WI38 (cell line): ENCODE measurements at regions not wholly inside any gene's neighbourhood (a gene's known extent, or its start where the extent isn't known, plus 50 kb on each side); places are given as distances from the start of the nearest gene placed in this dataset.
"Not testable (repeated sequence)": the region's sequence is repeated elsewhere in the genome, so short reads cannot be mapped to it uniquely, and the experiment has no call there.

ENCODE experiments used
- H3K4me3 ChIP-seq: 2 replicates; pipeline ENCODE4 v1.5.1; 2011; ENCODE audit warnings: low read depth, mild to moderate bottlenecking, control low read depth, low read length
- TF ChIP-seq, protein P1 (sequence below): IDR thresholded peaks from 2 replicates; pipeline ENCODE4 v1.5.1; 2012; ENCODE audit warnings: low read depth, mild to moderate bottlenecking, control low read depth, low read length

DNA sequence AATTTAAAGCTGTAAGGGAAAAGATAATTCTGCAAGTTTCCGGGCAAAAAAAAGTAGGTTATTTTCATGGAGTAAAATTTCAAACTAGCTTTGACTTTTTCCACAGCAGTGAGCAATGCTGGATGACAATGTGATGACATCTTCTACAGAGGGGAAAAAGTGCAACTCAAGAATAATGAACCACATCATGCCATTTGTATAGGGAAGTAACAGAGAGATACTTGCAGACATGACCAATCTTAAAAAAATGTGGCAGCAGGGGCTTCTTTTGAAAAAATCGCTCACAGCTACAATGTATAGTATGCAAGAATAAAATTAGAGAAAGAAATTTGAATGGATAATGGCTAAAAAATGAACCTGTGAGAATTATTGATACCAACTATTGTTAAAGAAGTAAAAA, 115.5 kb downstream of the DHRS2 start:
- TF ChIP-seq, protein P1, sequence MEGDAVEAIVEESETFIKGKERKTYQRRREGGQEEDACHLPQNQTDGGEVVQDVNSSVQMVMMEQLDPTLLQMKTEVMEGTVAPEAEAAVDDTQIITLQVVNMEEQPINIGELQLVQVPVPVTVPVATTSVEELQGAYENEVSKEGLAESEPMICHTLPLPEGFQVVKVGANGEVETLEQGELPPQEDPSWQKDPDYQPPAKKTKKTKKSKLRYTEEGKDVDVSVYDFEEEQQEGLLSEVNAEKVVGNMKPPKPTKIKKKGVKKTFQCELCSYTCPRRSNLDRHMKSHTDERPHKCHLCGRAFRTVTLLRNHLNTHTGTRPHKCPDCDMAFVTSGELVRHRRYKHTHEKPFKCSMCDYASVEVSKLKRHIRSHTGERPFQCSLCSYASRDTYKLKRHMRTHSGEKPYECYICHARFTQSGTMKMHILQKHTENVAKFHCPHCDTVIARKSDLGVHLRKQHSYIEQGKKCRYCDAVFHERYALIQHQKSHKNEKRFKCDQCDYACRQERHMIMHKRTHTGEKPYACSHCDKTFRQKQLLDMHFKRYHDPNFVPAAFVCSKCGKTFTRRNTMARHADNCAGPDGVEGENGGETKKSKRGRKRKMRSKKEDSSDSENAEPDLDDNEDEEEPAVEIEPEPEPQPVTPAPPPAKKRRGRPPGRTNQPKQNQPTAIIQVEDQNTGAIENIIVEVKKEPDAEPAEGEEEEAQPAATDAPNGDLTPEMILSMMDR = no peak
- no peak overlapping the region for H3K4me3 ChIP-seq

DNA sequence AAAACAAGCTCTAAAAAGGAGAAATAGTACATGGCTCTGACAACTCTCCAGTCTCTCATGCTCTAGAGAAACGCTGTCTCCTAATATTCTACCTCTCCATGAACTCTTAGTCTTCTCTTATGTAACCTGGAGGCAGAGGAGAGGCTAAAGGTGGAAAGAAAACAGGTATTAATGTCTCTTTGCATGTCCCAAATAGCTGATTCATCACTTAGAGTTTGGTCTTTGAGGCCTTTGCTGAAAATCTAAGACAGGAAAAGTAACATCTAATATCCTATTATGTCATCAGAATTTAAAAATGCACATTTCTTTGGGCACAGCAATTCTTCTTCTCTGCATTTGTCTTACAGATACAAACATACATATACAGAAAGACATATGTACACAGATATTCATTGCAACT, 127.2 kb downstream of the DHRS2 start:
- TF ChIP-seq, protein P1 = no peak
- no peak overlapping the region for H3K4me3 ChIP-seq

DNA sequence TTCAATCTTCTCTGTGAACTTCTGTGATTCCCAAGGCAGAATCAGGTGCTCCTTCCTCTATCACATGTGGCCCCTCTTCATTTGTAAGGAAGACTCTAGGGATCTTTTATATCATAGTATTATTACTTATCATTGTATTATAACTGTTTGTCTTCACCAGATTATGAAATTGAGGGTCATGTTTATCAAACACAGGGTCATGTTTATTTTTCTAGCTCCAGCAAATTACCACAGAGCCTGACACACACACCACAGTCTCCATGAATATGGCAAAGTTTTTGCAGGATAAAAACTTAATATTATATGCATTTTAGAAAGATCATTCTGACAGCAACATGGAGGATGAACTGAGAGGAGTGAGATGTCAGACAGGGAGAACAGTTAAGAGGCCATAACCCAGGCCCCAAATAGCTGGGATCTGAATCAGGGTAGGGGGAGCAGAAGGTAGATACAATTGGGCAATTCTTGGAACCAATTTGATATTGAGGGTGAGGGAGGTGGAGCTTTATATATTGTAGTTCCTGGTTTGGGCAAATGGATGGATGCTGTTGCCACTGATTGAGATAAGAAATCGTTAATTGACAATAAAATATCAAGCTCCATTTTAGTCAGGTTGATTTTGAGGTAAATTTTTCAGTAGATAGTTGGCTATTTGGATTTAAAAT, 130.7 kb downstream of the DHRS2 start:
- no peak overlapping the region for H3K4me3 ChIP-seq
- TF ChIP-seq, protein P1 = no peak

DNA sequence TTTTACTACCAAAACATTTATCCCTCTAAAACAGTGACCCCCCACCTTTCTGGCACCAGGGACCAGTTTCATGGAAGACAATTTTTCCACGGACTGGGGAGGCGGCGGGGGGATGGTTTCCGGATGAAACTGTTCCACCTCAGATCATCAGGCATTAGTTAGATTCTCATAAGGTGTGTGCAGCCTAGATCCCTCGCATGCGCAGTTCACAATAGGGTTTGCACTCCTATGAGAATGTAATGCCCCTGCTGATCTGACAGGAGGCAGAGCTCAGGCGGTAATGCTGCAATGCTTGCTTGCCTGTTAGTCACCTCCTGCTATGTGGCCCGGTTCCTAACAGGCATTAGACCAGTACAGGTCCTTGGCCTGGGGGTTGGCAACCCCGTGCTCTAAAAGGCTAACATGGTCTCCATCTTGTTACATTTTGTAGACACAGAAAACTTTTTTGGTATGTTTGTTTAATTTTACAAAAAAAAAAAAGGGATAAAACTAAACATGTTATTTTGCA, 133.1 kb downstream of the DHRS2 start:
- H3K4me3 ChIP-seq = not testable (repeated sequence)

DNA sequence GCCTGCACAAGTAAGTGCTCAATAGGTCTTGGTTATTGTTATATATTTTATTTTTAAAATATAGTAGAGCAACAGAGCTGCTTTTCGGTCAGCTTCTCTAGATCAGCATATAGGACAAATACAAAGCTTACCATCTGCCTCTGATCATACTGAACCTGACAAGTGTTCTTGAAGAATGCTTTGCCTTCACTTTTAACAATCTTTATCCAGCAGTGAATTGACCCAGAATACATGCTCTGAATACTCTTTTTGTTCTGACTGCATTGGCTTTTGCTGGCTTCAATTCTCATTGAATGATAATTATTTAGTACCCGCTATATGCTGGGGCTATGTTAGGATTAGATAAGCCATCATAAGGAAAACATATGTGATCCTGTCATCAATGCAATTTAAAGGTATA, 137.8 kb downstream of the DHRS2 start:
- H3K4me3 ChIP-seq = no peak overlapping the region
- TF ChIP-seq, protein P1 = no peak

DNA sequence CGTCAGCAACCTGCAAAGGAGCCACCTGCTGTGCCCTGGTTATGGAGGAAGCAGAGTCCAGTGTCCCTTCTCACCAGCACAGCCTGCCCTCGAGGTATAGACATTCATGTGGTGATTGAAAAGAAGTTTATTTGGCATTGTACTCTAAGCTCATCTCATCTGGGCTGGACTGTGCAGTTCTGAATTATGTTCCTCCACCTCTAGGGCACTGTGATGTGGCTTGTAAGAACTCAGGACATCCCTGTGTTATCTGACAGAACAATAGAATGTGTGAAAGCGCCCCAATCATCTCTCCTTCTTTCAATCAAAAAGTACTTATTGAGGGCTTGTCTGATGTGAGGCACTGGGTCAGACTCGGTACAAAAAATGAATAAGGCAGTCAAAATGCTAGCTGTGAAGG, 140.1 kb downstream of the DHRS2 start:
- TF ChIP-seq, protein P1 = no peak
- H3K4me3 ChIP-seq = no peak overlapping the region

DNA sequence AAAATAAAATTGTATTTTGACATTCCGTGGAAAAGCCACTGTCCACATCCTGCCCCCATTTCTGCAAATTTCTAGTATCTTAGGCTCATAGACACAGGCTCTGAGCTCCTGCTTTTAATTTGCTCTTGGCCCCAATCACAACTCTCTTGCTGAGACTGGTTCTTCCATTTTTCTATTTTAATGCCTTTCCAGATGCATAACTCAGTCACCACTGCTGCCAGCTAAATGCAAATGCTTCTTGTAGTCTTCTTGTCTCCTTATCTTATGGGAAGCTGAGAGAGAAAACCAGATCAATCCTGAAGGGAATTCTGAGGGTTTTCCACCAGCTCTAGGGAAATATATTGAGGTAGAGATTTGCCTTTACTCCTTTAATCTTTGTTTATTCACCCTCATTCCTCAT, 149.0 kb downstream of the DHRS2 start:
- TF ChIP-seq, protein P1 = no peak
- no peak overlapping the region for H3K4me3 ChIP-seq

DNA sequence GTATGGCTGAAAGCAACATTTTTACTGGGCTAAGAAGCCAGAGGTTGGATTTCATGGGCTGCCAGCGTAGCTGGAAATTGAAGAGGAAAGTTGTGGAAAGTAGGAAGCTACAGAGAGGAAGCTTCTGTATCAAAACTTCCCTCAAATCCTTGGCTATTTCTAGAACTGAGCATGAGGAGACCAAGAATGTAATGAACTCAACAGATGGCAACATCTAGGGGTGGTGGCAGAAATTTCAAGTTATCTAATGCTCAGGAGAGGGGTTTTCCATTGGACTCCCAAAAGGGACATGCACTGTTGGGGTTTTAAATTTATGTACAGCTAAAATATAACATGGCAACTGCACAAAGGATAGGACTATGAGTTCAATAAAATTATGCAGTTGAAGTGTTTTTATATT, 151.3 kb downstream of the DHRS2 start:
- H3K4me3 ChIP-seq = no peak overlapping the region
- TF ChIP-seq, protein P1 = no peak
